GM12878 (cell line): ENCODE measurements at regions not wholly inside any gene's neighbourhood (a gene's known extent, or its start where the extent isn't known, plus 50 kb on each side); places are given as distances from the start of the nearest gene placed in this dataset.
A peak's percentile ranks its signal among the peaks of the same experiment; 100 is the strongest.

Experiments used
- ATAC-seq: fragments of 200-7000 bp; cut with Tn5 transposase; 3 replicates; pipeline ENCODE4 v1.9.1; 2020; ENCODE audit warnings: mild to moderate bottlenecking, moderate library complexity
- BruUV-seq: library from RNA; stranded (reverse); fragments of 400-500 nt; replicated peaks from 2 replicates; lab custom pipeline; 2021; lab: Mats Ljungman, UMichigan
- CTCF ChIA-PET: fragments of 300-600 bp; sonication (Branson Sonifier 250); formaldehyde crosslinking; extraction: SDS; loops from one replicate; lab custom pipeline; 2021; ENCODE audit warnings: inconsistent platforms; lab: Yijun Ruan, JAX
- POLR2A ChIA-PET: fragments of 350-600 bp; formaldehyde crosslinking; extraction: SDS; loops from one replicate; lab custom pipeline; 2021; ENCODE audit warnings: inconsistent platforms; lab: Charles Lee
- RAD21 ChIA-PET: fragments of 300-600 bp; sonication (Branson Sonifier 250); formaldehyde crosslinking; loops from one replicate; lab custom pipeline; 2023; ENCODE audit warnings: antibody characterized with exemption; ENCODE audit not compliant: unreplicated experiment; lab: Charles Lee
- SMC1A ChIA-PET: fragments of 300-600 bp; sonication (Branson Sonifier 250); formaldehyde crosslinking; loops from one replicate; lab custom pipeline; 2023; ENCODE audit not compliant: unreplicated experiment, uncharacterized antibody; lab: Charles Lee
- DNase-seq: peaks from one replicate; pipeline ENCODE4 v3.0.0-alpha.2; 2011; ENCODE audit warnings: low read depth, low spot score
- FAIRE-seq: peaks from 3 replicates; lab custom pipeline; 2011; peaks lifted over from hg19 to GRCh38; lab: Jason Lieb, UNC
- H2AFZ ChIP-seq: 2 replicates; pipeline ENCODE4 v1.6.0; 2011; ENCODE audit warnings: low read depth, low read length, control low read depth; ENCODE audit not compliant: control insufficient read depth
- H3K27ac ChIP-seq: 2 replicates; pipeline ENCODE4 v1.5.1; 2011; ENCODE audit warnings: control low read depth; ENCODE audit not compliant: control insufficient read depth, insufficient read depth
- H3K27me3 ChIP-seq, 2 experiments: replicated peaks in 1 of 2; 2 replicates each; pipeline versions ENCODE4 v1.6.0 to v1.6.1; 2011; ENCODE audit warnings: low read length in 1 of 2; ENCODE audit not compliant: control insufficient read depth in 2 of 2, insufficient read depth in 2 of 2
- H3K36me3 ChIP-seq, 2 experiments: 2 replicates each; pipeline ENCODE4 v1.5.1; 2011; ENCODE audit warnings: low read length in 1 of 2; ENCODE audit not compliant: control insufficient read depth in 2 of 2, insufficient read depth in 2 of 2
- H3K4me1 ChIP-seq: 2 replicates; pipeline ENCODE4 v1.6.1; 2011; ENCODE audit warnings: mild to moderate bottlenecking, low read length, moderate library complexity, mixed read lengths; ENCODE audit not compliant: control insufficient read depth, insufficient read depth
- H3K4me2 ChIP-seq: 2 replicates; pipeline ENCODE4 v1.6.0; 2011; ENCODE audit warnings: control low read depth; ENCODE audit not compliant: control insufficient read depth, insufficient read depth
- H3K4me3 ChIP-seq: fragments of 200-600 bp; sonication (generic); 2 replicates; pipeline ENCODE4 v1.5.1; 2016
- H3K79me2 ChIP-seq: 2 replicates; pipeline ENCODE4 v1.6.0; 2011; ENCODE audit warnings: low read length; ENCODE audit not compliant: control insufficient read depth, insufficient read depth
- H3K9ac ChIP-seq: 2 replicates; pipeline ENCODE4 v1.8.0; 2011; ENCODE audit warnings: low read length, control low read depth, mixed read lengths; ENCODE audit not compliant: control insufficient read depth, insufficient read depth
- H3K9me3 ChIP-seq: replicated peaks from 3 replicates; pipeline ENCODE4 v1.5.1; 2011; ENCODE audit warnings: mild to moderate bottlenecking, low read length; ENCODE audit not compliant: control insufficient read depth, insufficient read depth
- H4K20me1 ChIP-seq: 2 replicates; pipeline ENCODE4 v1.6.0; 2011; ENCODE audit not compliant: control insufficient read depth, insufficient read depth
- ATF7 ChIP-seq: fragments of 450-650 bp; IDR thresholded peaks from 2 replicates; pipeline ENCODE4 v1.6.1; 2016; ENCODE audit warnings: low read depth, mild to moderate bottlenecking
- BACH1 ChIP-seq: fragments of 450-650 bp; IDR thresholded peaks from 2 replicates; pipeline ENCODE4 v1.6.1; 2017; ENCODE audit warnings: mild to moderate bottlenecking, borderline replicate concordance
- CEBPB ChIP-seq, 2 experiments: fragments of 150-350 bp in 1 of 2; IDR thresholded peaks; 2 replicates each; pipeline ENCODE4 v1.6.1; 2012 to 2014; ENCODE audit warnings: low read depth in 2 of 2, low read length in 2 of 2, borderline replicate concordance in 1 of 2, inconsistent platforms in 1 of 2
- CHD1 ChIP-seq: IDR thresholded peaks from 2 replicates; pipeline ENCODE4 v1.6.1; 2012; ENCODE audit warnings: low read depth, low read length, improper control_type of control experiment
- CTCF ChIP-seq, 3 experiments: IDR thresholded peaks in 2 of 3; conservative IDR thresholded peaks in 1 of 3; 2 replicates each; pipeline ENCODE4 v1.5.1; 2011; ENCODE audit warnings: low read depth in 3 of 3, low read length in 3 of 3, mild to moderate bottlenecking in 3 of 3, control low read depth in 2 of 3, moderate library complexity in 2 of 3, inconsistent platforms in 1 of 3, mixed read lengths in 1 of 3; ENCODE audit not compliant: control insufficient read depth in 2 of 3, insufficient read depth in 1 of 3; ENCODE audit errors: extremely low read depth in 1 of 3
- GABPA ChIP-seq: IDR thresholded peaks from 2 replicates; pipeline ENCODE4 v1.6.1; 2014; ENCODE audit warnings: antibody characterized with exemption, low read depth, mild to moderate bottlenecking, inconsistent platforms
- MTA3 ChIP-seq: IDR thresholded peaks from 2 replicates; pipeline ENCODE4 v1.6.1; 2012; ENCODE audit warnings: low read length, inconsistent platforms, borderline replicate concordance
- NFXL1 ChIP-seq: fragments of 450-650 bp; IDR thresholded peaks from 2 replicates; pipeline ENCODE4 v1.6.1; 2017; ENCODE audit warnings: antibody characterized with exemption, mild to moderate bottlenecking, borderline replicate concordance
- POLR2AphosphoS2 ChIP-seq: IDR thresholded peaks from 2 replicates; pipeline ENCODE4 v1.6.1; 2011; ENCODE audit warnings: low read depth, mild to moderate bottlenecking, low read length, improper control_type of control experiment, moderate library complexity
- RAD21 ChIP-seq: IDR thresholded peaks from 2 replicates; pipeline ENCODE4 v1.6.1; 2011; ENCODE audit warnings: mild to moderate bottlenecking, low read depth, low read length, moderate library complexity; ENCODE audit not compliant: insufficient read depth
- SMAD1 ChIP-seq: fragments of 450-650 bp; IDR thresholded peaks from 2 replicates; pipeline ENCODE4 v1.6.1; 2018; ENCODE audit warnings: mild to moderate bottlenecking, low read depth; ENCODE audit not compliant: partially characterized antibody
- SMC3 ChIP-seq: IDR thresholded peaks from 2 replicates; pipeline ENCODE4 v1.6.1; 2011; ENCODE audit warnings: low read length, improper control_type of control experiment, borderline replicate concordance
- TAF1 ChIP-seq: IDR thresholded peaks from 2 replicates; pipeline ENCODE4 v1.6.1; 2011; ENCODE audit warnings: mild to moderate bottlenecking, low read depth, low read length, borderline replicate concordance
- TARDBP ChIP-seq: IDR thresholded peaks from 2 replicates; pipeline ENCODE4 v1.6.1; 2016; ENCODE audit warnings: borderline replicate concordance
- ZBED1 ChIP-seq: IDR thresholded peaks from 2 replicates; pipeline ENCODE4 v1.6.1; 2016; ENCODE audit warnings: borderline replicate concordance
- ZNF384 ChIP-seq: IDR thresholded peaks from 2 replicates; pipeline ENCODE4 v1.6.1; 2012; ENCODE audit warnings: low read depth, mild to moderate bottlenecking, low read length, improper control_type of control experiment, borderline replicate concordance
- WGBS: methylation state at CpG from one replicate; pipeline ENCODE4 v1.1.6; 2016; ENCODE audit warnings: low lambda C conversion rate; ENCODE audit not compliant: insufficient replicate concordance, insufficient coverage; ENCODE audit errors: missing lambda C conversion rate; 5-methylcytosine and 5-hydroxymethylcytosine counted together
- in situ Hi-C: fragments of 300-500 bp; cut with MboI; formaldehyde crosslinking; loops from 9 replicates; pipeline ENCODE4 v1.14.3; 2018; ENCODE audit warnings: mixed read lengths
- intact Hi-C: fragments of 100-400 bp; cut with micrococcal nuclease; formaldehyde crosslinking; loops from one replicate; pipeline ENCODE4 v1.14.2; 2022; ENCODE audit not compliant: unreplicated experiment

GRCh38 chr7:22559829-22560489 is 60.0 kb upstream of the STEAP1B start (continued):
- peak; percentile 92 for TF ChIP-seq SMC3
- no peak for TF ChIP-seq POLR2AphosphoS2
- TF ChIP-seq SMAD1: no peak
- TF ChIP-seq TAF1: no peak
- no peak for TF ChIP-seq CHD1
- no peak for TF ChIP-seq NFXL1
- peak; percentile 78 to 97 (median 86) for TF ChIP-seq CTCF (IDR thresholded peaks at IDR 0.05 in 2 of 3, conservative IDR thresholded peaks at IDR 0.05 in 1 of 3; ENCODE audit: control insufficient read depth in 2 of 3, extremely low read depth in 1 of 3, insufficient read depth in 1 of 3, low read depth in 3 of 3, low read length in 3 of 3)
- peak; percentile 96 for TF ChIP-seq RAD21
- no peak for TF ChIP-seq CEBPB (IDR thresholded peaks at IDR 0.05; ENCODE audit: borderline replicate concordance in 1 of 2, low read depth in 2 of 2, low read length in 2 of 2)
- TF ChIP-seq ATF7: no peak

GRCh38 chr7:22557167-22557566 is 57.2 kb upstream of the STEAP1B start:
- no peaks in the 10 kb centered on the region for H4K20me1 ChIP-seq
- no peaks in the 10 kb centered on the region for H3K9me3 ChIP-seq
- H3K27ac ChIP-seq: no peak overlapping the region
- ATAC-seq: no peak
- ChIA-PET POLR2A (no interaction called here), RAD21 (interaction anchor here (2.6 kb wide), 1 partner anchor 170 kb away, joined by 13 read pairs; the partner anchor contains the start of gene IL6), SMC1A (interaction anchor here (1.1 to 9.0 kb wide), 3 partner anchors 168 to 498 kb away, joined by 4 to 124 read pairs (median 77); partner anchors contain the start of gene IL6), CTCF (interaction anchor here (0.6 to 7.4 kb wide), 7 partner anchors 11 to 498 kb away, joined by 3 to 90 read pairs (median 6); partner anchors contain the start of gene IL6)
- WGBS: 33% methylated on average over 4 of the region's 4 CpGs
- BruUV-seq: no TSS peak
- 0 out of 4 replicates have a peak, but pooled peaks cover 0 to 2% of the 10 kb centered on the region in 2 experiments for H3K27me3 ChIP-seq
- H2AFZ ChIP-seq: no peak overlapping the region
- no peak for DNase-seq
- H3K9ac ChIP-seq: no peak overlapping the region
- H3K79me2 ChIP-seq: no peaks in the 10 kb centered on the region
- no peak for FAIRE-seq
- in situ Hi-C loops (no loop called here), intact Hi-C loops (no loop called here)
- peaks cover 14% of the 10 kb centered on the region for H3K4me1 ChIP-seq
- no peak overlapping the region for H3K4me3 ChIP-seq
- TF ChIP-seq ZBED1 (no peak), GABPA (no peak), ZNF384 (no peak), TARDBP (no peak), MTA3 (no peak), BACH1 (no peak)
- H3K4me2 ChIP-seq: no peak overlapping the region
- H3K36me3 ChIP-seq: no peaks in the 10 kb centered on the region
